Activated T-cell treated with anti-CD3 and anti-CD28 coated beads for 4 hours (primary cell): ENCODE measurements at regions not wholly inside any gene's neighbourhood (a gene's known extent, or its start where the extent isn't known, plus 50 kb on each side); places are given as distances from the start of the nearest gene placed in this dataset.

ENCODE experiments used
- DNase-seq: peaks from one replicate; pipeline ENCODE4 v3.0.0-alpha.2; 2020

DNA sequence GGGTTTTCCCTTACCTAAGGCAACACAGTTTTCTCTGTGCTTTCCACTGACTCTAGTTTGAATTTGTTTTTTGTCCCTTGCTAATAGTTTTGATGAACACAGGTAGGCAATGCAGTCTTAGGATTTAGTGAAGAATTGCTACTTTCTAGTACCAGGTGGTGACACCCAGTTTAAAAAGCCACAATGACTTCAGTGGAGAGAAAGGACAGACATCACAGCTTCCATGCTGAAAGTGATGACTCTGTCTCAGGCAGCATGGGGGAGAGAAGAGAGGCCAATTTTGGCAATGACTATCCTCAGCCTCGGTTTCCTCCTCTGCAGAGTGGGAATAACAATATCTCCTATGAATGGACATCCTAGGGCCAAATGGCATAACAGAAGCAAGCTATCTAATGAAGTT, 118.8 kb downstream of the AXIN2 start:
- no peak for DNase-seq

GRCh38 chr17:65442250-65442649, 119.2 kb downstream of the AXIN2 start:
- no peak for DNase-seq

DNA sequence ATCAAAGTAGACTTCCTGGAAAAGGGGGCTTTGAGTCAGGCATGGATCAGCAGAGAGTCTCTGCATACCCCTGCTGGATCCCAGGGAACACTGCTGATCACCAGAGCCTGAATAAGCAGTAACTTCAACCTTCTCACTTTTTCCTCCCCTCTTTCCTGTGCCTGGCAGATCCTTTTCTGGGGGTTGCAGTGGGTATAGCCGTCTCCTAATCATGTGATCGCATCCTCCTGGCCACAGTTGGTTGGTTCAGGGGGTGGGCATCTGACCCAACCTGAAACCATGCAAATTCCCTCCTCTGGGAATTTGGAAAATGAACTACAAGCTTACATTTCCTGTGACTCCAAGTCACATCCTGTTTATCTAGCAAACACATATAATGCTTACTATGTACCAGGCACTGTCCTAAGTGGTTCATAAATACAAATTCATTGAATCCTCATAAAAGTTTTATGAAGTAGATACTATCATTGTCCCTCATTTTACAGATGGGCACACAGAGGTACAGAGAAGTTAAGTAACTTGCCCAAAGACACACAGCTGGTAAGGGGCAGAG, 120.3 kb downstream of the AXIN2 start:
- no peak for DNase-seq

- DNase-seq = no peak
These were observed 122.6 kb downstream of the AXIN2 start for GRCh38 chr17:65438708-65439294.

- no peak for DNase-seq
These were observed 123.3 kb downstream of the AXIN2 start for GRCh38 chr17:65438173-65438572.

GRCh38 chr17:65436871-65437270, 124.6 kb downstream of the AXIN2 start:
- DNase-seq = no peak

DNA sequence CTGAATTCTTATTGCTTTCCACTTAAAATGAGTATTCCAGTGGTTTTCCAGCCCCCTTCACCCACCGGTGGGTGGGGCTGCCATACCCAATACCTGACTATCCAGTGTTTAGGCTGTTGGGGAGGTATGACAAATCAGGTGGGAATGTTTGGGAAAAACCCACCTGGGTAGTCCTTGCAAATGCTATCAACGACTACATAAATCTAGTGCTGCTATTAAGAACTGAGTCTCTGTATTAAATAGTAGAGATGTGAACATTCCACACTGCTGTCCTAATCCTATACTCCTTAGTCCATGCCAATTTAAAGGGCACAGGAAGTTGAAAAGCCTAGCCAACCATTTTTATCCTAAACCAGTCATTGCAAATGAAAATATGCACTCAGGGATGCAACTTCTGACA, 126.6 kb downstream of the AXIN2 start:
- no peak for DNase-seq

- no peak for DNase-seq
These were observed 127.2 kb downstream of the AXIN2 start for GRCh38 chr17:65434251-65434650.

DNA sequence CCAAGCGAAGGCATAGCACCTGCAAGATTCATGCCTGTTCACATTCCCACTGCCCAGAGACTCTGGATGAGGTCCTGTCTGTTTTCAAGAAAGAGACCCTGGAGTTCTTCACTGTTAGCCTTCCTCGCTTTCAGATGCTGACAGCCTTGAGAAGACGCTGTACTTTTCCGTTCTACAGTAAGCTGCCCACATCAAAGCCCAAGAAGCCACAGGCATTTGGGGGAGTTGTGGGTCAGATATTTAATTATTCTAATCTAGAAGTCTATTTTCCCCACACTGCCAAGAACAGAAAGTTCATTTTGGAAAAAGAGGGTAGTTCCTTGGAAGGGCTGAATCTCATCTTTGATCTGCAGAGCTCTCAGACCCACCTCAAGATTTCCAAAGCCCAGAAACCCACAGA, 127.9 kb downstream of the AXIN2 start:
- no peak for DNase-seq

- no peak for DNase-seq
These were observed 128.3 kb downstream of the AXIN2 start for GRCh38 chr17:65433157-65433556.

DNA sequence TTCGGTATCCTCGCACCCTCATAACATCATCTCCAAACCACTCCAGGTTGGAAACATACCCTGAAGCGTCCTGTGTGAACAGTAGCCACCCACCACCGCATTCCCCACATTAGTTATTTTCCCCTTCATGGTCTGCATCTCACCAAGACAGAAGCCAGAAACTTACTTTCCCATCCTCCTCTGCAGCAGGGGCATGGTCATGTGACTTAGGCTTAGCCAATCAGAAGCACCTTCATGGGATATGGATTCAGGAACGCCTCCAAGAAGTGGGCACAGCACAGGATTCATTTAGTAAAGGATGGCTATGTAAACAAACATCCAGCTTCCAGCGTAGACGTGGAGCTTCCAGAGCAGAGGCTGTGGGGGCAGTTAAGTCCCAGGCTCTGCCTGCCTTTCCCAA, 130.3 kb downstream of the AXIN2 start:
- DNase-seq = no peak

GRCh38 chr17:65430209-65430833, 131.1 kb downstream of the AXIN2 start:
- DNase-seq = no peak

DNA sequence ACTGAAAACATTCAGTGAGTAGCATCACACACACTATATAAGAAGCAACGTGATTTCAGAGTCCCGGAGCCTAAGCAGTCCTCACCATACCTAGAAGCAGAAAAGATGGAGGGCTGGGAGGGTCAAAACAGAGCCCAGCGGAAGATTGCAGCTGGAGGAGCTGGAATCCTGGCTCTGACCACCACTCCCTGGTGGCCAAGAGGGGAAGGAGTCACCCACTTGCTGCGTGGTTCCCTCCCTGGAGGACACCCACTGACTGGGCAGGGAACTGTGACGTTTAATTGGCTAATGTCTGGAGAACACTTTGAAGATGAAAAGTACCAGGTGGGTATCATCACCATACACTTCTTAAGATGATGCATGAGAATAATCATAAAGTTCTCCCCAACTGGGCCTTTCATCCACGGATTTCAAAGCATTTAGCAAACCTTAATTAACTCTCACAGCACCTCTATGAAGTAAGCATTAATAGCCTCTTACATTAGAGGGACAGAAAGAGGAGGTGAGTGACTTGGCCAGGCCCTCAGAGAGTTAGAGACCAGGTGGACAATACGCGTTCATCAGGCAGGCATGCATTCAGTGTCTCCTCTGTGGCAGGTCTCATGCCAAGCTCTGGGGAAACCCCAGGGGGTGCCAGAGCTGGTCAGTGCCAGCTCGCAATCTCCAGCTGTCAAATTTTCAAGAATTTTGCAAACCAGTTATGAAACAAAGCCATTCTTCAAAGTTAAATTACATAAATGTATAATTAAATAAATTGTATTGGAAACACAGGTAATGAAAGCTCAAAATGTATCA, 137.9 kb downstream of the AXIN2 start:
- no peak for DNase-seq

DNA sequence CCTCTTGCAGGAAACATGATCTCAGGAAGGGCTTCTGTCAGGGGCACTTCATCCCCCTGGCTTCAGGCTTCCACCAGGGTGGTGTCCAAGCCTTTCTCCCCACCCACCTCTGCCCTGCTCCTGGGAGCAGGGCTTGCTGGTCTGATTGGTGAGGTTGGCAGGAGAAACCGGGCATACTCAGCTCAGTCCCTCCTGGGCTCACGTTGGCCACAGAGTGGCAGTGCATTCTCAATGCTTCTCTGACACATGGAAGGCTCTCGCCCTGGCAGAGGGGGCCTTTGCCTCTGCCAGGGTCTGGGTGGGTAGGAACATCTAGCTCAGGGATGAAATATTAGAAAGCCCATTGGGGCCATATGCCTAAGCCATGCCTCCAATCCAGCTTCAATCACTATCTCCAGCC, 142.8 kb downstream of the AXIN2 start:
- DNase-seq = no peak

DNA sequence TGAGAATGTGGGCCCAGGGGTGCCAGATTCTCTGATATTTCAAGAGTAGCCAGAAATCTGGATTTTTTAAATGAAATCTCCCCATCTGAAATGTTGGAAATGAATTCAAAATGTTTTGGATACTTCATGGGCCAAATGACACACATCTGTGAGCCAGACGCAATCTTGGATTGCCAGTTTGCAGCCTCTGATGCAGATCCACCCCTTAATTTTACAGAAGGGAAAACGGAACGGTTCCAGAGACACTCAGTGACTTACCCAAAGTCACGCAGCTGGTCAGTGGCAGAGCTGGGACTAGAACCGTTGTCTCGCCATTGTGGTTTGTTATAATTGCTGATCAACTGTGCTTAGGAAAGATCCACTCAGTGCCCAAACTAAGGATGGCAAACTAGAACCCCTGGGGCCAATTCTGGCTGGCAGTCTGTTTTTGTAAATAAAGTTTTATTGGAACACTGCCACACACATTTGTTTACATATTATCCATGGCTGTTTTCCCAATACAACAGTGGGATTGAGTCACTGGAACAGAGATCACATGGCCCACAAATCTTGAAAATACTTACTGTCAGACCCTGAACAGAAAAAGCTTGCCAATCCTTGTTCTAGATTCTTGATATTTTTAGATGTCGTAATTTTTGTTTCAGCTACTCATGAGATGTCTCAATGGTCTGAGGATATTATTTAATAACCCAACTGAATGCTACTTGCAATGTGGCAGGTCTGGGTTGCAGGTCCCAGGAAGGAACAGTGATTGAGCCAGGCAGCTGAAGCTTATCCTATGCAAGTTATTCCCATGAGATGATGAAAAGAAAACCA, 143.8 kb downstream of the AXIN2 start:
- no peak for DNase-seq

DNA sequence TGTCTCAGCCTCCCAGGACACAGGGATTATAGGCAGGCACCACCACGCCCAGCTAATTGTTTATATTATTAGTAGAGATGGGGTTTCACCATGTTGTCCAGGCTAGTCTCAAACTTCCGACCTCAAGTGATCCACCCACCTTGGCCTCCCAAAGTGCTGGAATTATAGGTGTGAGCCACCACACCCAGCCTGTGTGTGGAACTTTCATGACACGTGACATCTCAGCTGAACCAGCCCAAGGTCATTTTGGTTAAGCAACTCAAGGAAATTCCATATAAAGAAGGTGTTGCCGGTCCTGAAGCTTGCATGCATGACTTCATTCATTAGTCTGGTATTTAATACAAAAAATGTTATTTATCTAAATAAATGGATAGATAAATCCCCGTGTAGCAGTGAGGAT, 145.5 kb downstream of the AXIN2 start:
- DNase-seq = no peak

GRCh38 chr17:65413390-65413789, 148.1 kb downstream of the AXIN2 start:
- DNase-seq = no peak

- DNase-seq = no peak
These were observed 152.1 kb downstream of the AXIN2 start for GRCh38 chr17:65409381-65409780.

- no peak for DNase-seq
These were observed 153.4 kb downstream of the AXIN2 start for GRCh38 chr17:65408050-65408449.

DNA sequence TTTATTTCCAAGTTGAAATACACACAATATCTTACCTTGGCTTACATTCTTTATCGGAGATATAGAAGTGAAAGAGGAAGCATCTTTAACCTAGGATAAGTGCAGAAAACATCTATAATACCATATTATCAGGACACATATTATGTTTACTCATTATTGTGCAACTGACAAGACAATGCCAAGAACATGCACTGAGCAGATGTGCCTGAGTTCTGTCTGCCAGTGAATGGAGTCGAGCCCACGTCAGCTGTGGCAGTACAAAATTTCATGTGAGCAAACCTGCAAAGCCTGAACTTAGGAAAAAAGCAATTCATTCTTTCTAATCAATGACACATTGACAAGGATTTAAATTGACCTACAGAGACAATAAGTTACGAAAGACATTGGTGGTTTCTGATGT, 154.4 kb downstream of the AXIN2 start:
- DNase-seq = no peak

GRCh38 chr17:65406552-65406951, 154.9 kb downstream of the AXIN2 start:
- DNase-seq = no peak

- no peak for DNase-seq
These were observed 155.9 kb downstream of the AXIN2 start for GRCh38 chr17:65405563-65405962.

DNA sequence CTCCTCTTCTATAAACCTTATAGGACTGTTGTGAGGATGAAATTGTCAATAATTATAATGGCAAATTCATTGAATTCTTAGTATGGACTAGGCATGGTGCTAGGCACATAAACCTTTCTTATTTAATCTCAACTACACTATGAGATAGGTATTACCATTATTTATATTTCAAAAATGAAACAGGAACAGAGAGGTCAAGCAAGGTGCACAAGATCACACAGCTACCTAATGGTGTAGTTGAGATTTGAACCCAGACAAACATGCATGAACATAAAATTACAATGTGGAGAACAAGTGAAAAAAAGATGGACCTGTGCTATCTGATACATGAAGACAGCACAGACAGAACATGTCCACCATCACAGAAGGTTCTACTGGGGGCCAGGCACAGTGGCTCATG, 156.7 kb downstream of the AXIN2 start:
- DNase-seq = no peak
